Transverse colon (tissue), 4 donors: ENCODE measurements at regions not wholly inside any gene's neighbourhood (a gene's known extent, or its start where the extent isn't known, plus 50 kb on each side); places are given as distances from the start of the nearest gene placed in this dataset.

ENCODE experiments used
- DNase-seq: peaks from one replicate; pipeline ENCODE4 v3.0.0-alpha.2; 2019
- H3K27ac ChIP-seq, 4 donors: fragments of 200-600 bp; sonication (generic); 2 replicates each; pipeline ENCODE4 v1.5.1; 2016 to 2018; ENCODE audit warnings: inconsistent platforms in 4 of 4
- H3K27me3 ChIP-seq: fragments of 200-600 bp; sonication (generic); 2 replicates; pipeline ENCODE4 v1.5.1; 2017; ENCODE audit warnings: inconsistent platforms
- H3K36me3 ChIP-seq, 4 donors: fragments of 200-600 bp; sonication (generic); 2 replicates each; pipeline ENCODE4 v1.5.1; 2017 to 2019; ENCODE audit warnings: inconsistent platforms in 4 of 4
- H3K4me1 ChIP-seq, 4 donors: fragments of 200-600 bp; sonication (generic); 2 replicates each; pipeline ENCODE4 v1.5.1; 2017 to 2020; ENCODE audit warnings: inconsistent platforms in 4 of 4
- H3K4me3 ChIP-seq, 4 donors: fragments of 200-600 bp; sonication (generic); 1 replicate in 1 of 4; 2 replicates in 3 of 4; pipeline versions ENCODE4 v1.5.1 to v1.6.1; 2017 to 2019; ENCODE audit warnings: inconsistent platforms in 4 of 4
- H3K9me3 ChIP-seq, 2 donors: fragments of 200-600 bp; sonication (generic); 2 replicates each; pipeline ENCODE4 v1.5.1; 2017 to 2019; ENCODE audit warnings: inconsistent platforms in 2 of 2
- EP300 ChIP-seq: sonication (generic); formaldehyde crosslinking; IDR thresholded peaks from one replicate; pipeline ENCODE4 v1.6.1; 2017; ENCODE audit warnings: antibody characterized with exemption, low read depth
- POLR2A ChIP-seq: fragments of 450-650 bp; IDR thresholded peaks from one replicate; pipeline ENCODE4 v1.6.1; 2016; ENCODE audit warnings: antibody characterized with exemption, mild to moderate bottlenecking, moderate library complexity
- POLR2AphosphoS5 ChIP-seq, 3 donors: sonication (generic); formaldehyde crosslinking; IDR thresholded peaks; one replicate each; pipeline ENCODE4 v1.6.1; 2016; ENCODE audit warnings: antibody characterized with exemption in 3 of 3
- WGBS, 2 donors: methylation state at CpG; one replicate each; pipeline ENCODE4 v1.1.5; 2018; ENCODE audit warnings: low coverage in 1 of 2; 5-methylcytosine and 5-hydroxymethylcytosine counted together
- in situ Hi-C, 4 donors: fragments of 200-750 bp; cut with MboI; loops; one replicate each; pipeline versions ENCODE4 v1.15.0 to v1.15.1; 2017; ENCODE audit warnings: low sequenced_read_pairs in 3 of 4, low pct_ligation_motif_present in 1 of 4, low pct_unique_long_range_greater_than_20kb in 1 of 4
- intact Hi-C: fragments of 100-400 bp; cut with DNase I; formaldehyde crosslinking; loops from one replicate; pipeline ENCODE4 v1.15.1; 2023; ENCODE audit warnings: low total_unique reads
- TF ChIP-seq, protein P1 (sequence below), 5 experiments: fragments of 200-600 bp in 3 of 5; fragments of 450-650 bp in 2 of 5; sonication (generic) in 3 of 5; IDR thresholded peaks; 1 replicate in 2 of 5; 2 replicates in 3 of 5; pipeline ENCODE4 v1.5.1; 2016 to 2017; ENCODE audit warnings: antibody characterized with exemption in 5 of 5, inconsistent platforms in 3 of 5, mild to moderate bottlenecking in 2 of 5, moderate library complexity in 1 of 5

- TF ChIP-seq POLR2A (no peak), POLR2AphosphoS5 (IDR thresholded peaks at IDR 0.05) (no peak)
- TF ChIP-seq, protein P1, sequence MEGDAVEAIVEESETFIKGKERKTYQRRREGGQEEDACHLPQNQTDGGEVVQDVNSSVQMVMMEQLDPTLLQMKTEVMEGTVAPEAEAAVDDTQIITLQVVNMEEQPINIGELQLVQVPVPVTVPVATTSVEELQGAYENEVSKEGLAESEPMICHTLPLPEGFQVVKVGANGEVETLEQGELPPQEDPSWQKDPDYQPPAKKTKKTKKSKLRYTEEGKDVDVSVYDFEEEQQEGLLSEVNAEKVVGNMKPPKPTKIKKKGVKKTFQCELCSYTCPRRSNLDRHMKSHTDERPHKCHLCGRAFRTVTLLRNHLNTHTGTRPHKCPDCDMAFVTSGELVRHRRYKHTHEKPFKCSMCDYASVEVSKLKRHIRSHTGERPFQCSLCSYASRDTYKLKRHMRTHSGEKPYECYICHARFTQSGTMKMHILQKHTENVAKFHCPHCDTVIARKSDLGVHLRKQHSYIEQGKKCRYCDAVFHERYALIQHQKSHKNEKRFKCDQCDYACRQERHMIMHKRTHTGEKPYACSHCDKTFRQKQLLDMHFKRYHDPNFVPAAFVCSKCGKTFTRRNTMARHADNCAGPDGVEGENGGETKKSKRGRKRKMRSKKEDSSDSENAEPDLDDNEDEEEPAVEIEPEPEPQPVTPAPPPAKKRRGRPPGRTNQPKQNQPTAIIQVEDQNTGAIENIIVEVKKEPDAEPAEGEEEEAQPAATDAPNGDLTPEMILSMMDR (IDR thresholded peaks at IDR 0.05), result no peak
- DNase-seq, result no peak
- Histone ChIP-seq H3K9me3 (no peaks in the 10 kb centered on the region), H3K36me3 (no peaks in the 10 kb centered on the region), H3K4me3 (no peak overlapping the region), H3K27me3 (no peaks in the 10 kb centered on the region), H3K4me1 (no peaks in the 10 kb centered on the region), H3K27ac (no peak overlapping the region)
- WGBS, 2 donors, result 50 to 84% methylated on average over 2 to 14 of the region's 14 CpGs
- intact Hi-C loops (no loop called here), in situ Hi-C loops (no loop called here)
Observed at GRCh38 chr1:30451532-30452125, 271.8 kb downstream of the MATN1 start.

GRCh38 chr1:30450818-30451233 lies 272.6 kb downstream of the MATN1 start:
- WGBS, 2 donors, result 64% methylated on average over 5 of the region's 5 CpGs; no CpG with 5 or more reads in 1 of the 2 donors
- in situ Hi-C loops, result no loop called here
- intact Hi-C loops, result no loop called here

GRCh38 chr1:30450148-30450817 lies 273.1 kb downstream of the MATN1 start:
- in situ Hi-C loops (no loop called here), intact Hi-C loops (no loop called here)
- no peaks in the 10 kb centered on the region for H3K4me1 ChIP-seq
- H3K36me3 ChIP-seq, result no peaks in the 10 kb centered on the region
- no peak overlapping the region for H3K4me3 ChIP-seq
- DNase-seq, result no peak
- no peaks in the 10 kb centered on the region for H3K27me3 ChIP-seq
- 32 to 40% methylated on average over 5 to 7 of the region's 7 CpGs for WGBS, 2 donors
- TF ChIP-seq POLR2A, result no peak
- TF ChIP-seq EP300, result no peak
- TF ChIP-seq, protein P1 (IDR thresholded peaks at IDR 0.05), result no peak
- TF ChIP-seq POLR2AphosphoS5 (IDR thresholded peaks at IDR 0.05), result no peak
- no peak overlapping the region for H3K27ac ChIP-seq
- no peaks in the 10 kb centered on the region for H3K9me3 ChIP-seq

More at GRCh38 chr1:30450818-30451233, 272.6 kb downstream of the MATN1 start:
- Histone ChIP-seq H3K9me3 (no peaks in the 10 kb centered on the region), H3K4me1 (no peaks in the 10 kb centered on the region), H3K27ac (no peak overlapping the region), H3K4me3 (no peak overlapping the region), H3K36me3 (no peaks in the 10 kb centered on the region), H3K27me3 (no peaks in the 10 kb centered on the region)
- TF ChIP-seq, protein P1 (IDR thresholded peaks at IDR 0.05), result no peak
- TF ChIP-seq EP300 (no peak), POLR2AphosphoS5 (IDR thresholded peaks at IDR 0.05) (no peak), POLR2A (no peak)
- DNase-seq, result no peak

- Histone ChIP-seq H3K27ac (no peak overlapping the region), H3K4me1 (no peaks in the 10 kb centered on the region), H3K9me3 (no peaks in the 10 kb centered on the region), H3K27me3 (no peaks in the 10 kb centered on the region), H3K4me3 (no peak overlapping the region), H3K36me3 (no peaks in the 10 kb centered on the region)
- in situ Hi-C loops, result no loop called here
- no peak for TF ChIP-seq POLR2A
- TF ChIP-seq, protein P1 (IDR thresholded peaks at IDR 0.05), result no peak
- TF ChIP-seq POLR2AphosphoS5 (IDR thresholded peaks at IDR 0.05), result no peak
- no peak for TF ChIP-seq EP300
- intact Hi-C loops, result no loop called here
- 82% methylated on average over 4 of the region's 4 CpGs; no CpG with 5 or more reads in 1 of the 2 donors for WGBS, 2 donors
- no peak for DNase-seq
Observed at GRCh38 chr1:30449428-30450147, 273.8 kb downstream of the MATN1 start.
